HK-2 (cell line): ENCODE measurements at regions not wholly inside any gene's neighbourhood (a gene's known extent, or its start where the extent isn't known, plus 50 kb on each side); places are given as distances from the start of the nearest gene placed in this dataset.
A peak's percentile ranks its signal among the peaks of the same experiment; 100 is the strongest.
"Not testable (repeated sequence)": the region's sequence is repeated elsewhere in the genome, so short reads cannot be mapped to it uniquely, and the experiment has no call there.

Experiments
- DNase-seq: peaks from one replicate; pipeline ENCODE4 v3.0.0-alpha.2; 2018; ENCODE audit not compliant: unreplicated experiment

- DNase-seq = peak; percentile 24
These were observed 172.8 kb downstream of the ATP6V0E2 start for GRCh38 chr7:150046290-150047194.

- peak; percentile 14 for DNase-seq
These were observed 173.6 kb downstream of the ATP6V0E2 start for GRCh38 chr7:150047329-150047728.

GRCh38 chr7:150047772-150048171 is 174.0 kb downstream of the ATP6V0E2 start:
- peak; percentile 27 for DNase-seq

- peak; percentile 39 for DNase-seq
These were observed 174.7 kb downstream of the ATP6V0E2 start for GRCh38 chr7:150048244-150049011.

GRCh38 chr7:150049012-150049655 is 175.4 kb downstream of the ATP6V0E2 start:
- DNase-seq = peak; percentile 58

GRCh38 chr7:150053396-150053795 is 179.6 kb downstream of the ATP6V0E2 start:
- not testable (repeated sequence) for DNase-seq

GRCh38 chr7:150054242-150054641 is 180.5 kb downstream of the ATP6V0E2 start:
- not testable (repeated sequence) for DNase-seq

GRCh38 chr7:150060259-150061221 is 186.8 kb downstream of the ATP6V0E2 start:
- DNase-seq = not testable (repeated sequence)

GRCh38 chr7:150063195-150063594 is 189.4 kb downstream of the ATP6V0E2 start:
- not testable (repeated sequence) for DNase-seq

GRCh38 chr7:150069555-150070313 is 196.0 kb downstream of the ATP6V0E2 start:
- DNase-seq = not testable (repeated sequence)

- not testable (repeated sequence) for DNase-seq
These were observed 203.8 kb downstream of the ATP6V0E2 start for GRCh38 chr7:150077543-150077942.

GRCh38 chr7:150081865-150082264 is 208.1 kb downstream of the ATP6V0E2 start:
- not testable (repeated sequence) for DNase-seq

GRCh38 chr7:150084724-150085123 is 211.0 kb downstream of the ATP6V0E2 start:
- not testable (repeated sequence) for DNase-seq

- DNase-seq = not testable (repeated sequence)
These were observed 213.7 kb downstream of the ATP6V0E2 start for GRCh38 chr7:150087478-150087877.

- not testable (repeated sequence) for DNase-seq
These were observed 215.4 kb downstream of the ATP6V0E2 start for GRCh38 chr7:150089139-150089538.

GRCh38 chr7:150090776-150091175 is 217.0 kb downstream of the ATP6V0E2 start:
- not testable (repeated sequence) for DNase-seq

GRCh38 chr7:150093897-150094296 is 220.1 kb downstream of the ATP6V0E2 start:
- not testable (repeated sequence) for DNase-seq

- DNase-seq = not testable (repeated sequence)
These were observed 222.6 kb downstream of the ATP6V0E2 start for GRCh38 chr7:150096213-150096994.

GRCh38 chr7:150098592-150098991 is 224.6 kb upstream of the LRRC61 start:
- DNase-seq = not testable (repeated sequence)
